GM12878 (cell line): ENCODE measurements at regions not wholly inside any gene's neighbourhood (a gene's known extent, or its start where the extent isn't known, plus 50 kb on each side); places are given as distances from the start of the nearest gene placed in this dataset.

Experiments
- ATAC-seq: fragments of 200-7000 bp; cut with Tn5 transposase; 3 replicates; pipeline ENCODE4 v1.9.1; 2020; ENCODE audit warnings: mild to moderate bottlenecking, moderate library complexity
- BruUV-seq: library from RNA; stranded (reverse); fragments of 400-500 nt; replicated peaks from 2 replicates; lab custom pipeline; 2021; lab: Mats Ljungman, UMichigan
- CTCF ChIA-PET: fragments of 300-600 bp; sonication (Branson Sonifier 250); formaldehyde crosslinking; extraction: SDS; loops from one replicate; lab custom pipeline; 2021; ENCODE audit warnings: inconsistent platforms; lab: Yijun Ruan, JAX
- POLR2A ChIA-PET: fragments of 350-600 bp; formaldehyde crosslinking; extraction: SDS; loops from one replicate; lab custom pipeline; 2021; ENCODE audit warnings: inconsistent platforms; lab: Charles Lee
- RAD21 ChIA-PET: fragments of 300-600 bp; sonication (Branson Sonifier 250); formaldehyde crosslinking; loops from one replicate; lab custom pipeline; 2023; ENCODE audit warnings: antibody characterized with exemption; ENCODE audit not compliant: unreplicated experiment; lab: Charles Lee
- SMC1A ChIA-PET: fragments of 300-600 bp; sonication (Branson Sonifier 250); formaldehyde crosslinking; loops from one replicate; lab custom pipeline; 2023; ENCODE audit not compliant: unreplicated experiment, uncharacterized antibody; lab: Charles Lee
- DNase-seq: peaks from one replicate; pipeline ENCODE4 v3.0.0-alpha.2; 2011; ENCODE audit warnings: low read depth, low spot score
- FAIRE-seq: peaks from 3 replicates; lab custom pipeline; 2011; peaks lifted over from hg19 to GRCh38; lab: Jason Lieb, UNC
- H2AFZ ChIP-seq: 2 replicates; pipeline ENCODE4 v1.6.0; 2011; ENCODE audit warnings: low read depth, low read length, control low read depth; ENCODE audit not compliant: control insufficient read depth
- H3K27ac ChIP-seq: 2 replicates; pipeline ENCODE4 v1.5.1; 2011; ENCODE audit warnings: control low read depth; ENCODE audit not compliant: control insufficient read depth, insufficient read depth
- H3K27me3 ChIP-seq, 2 experiments: replicated peaks in 1 of 2; 2 replicates each; pipeline versions ENCODE4 v1.6.0 to v1.6.1; 2011; ENCODE audit warnings: low read length in 1 of 2; ENCODE audit not compliant: control insufficient read depth in 2 of 2, insufficient read depth in 2 of 2
- H3K36me3 ChIP-seq, 2 experiments: 2 replicates each; pipeline ENCODE4 v1.5.1; 2011; ENCODE audit warnings: low read length in 1 of 2; ENCODE audit not compliant: control insufficient read depth in 2 of 2, insufficient read depth in 2 of 2
- H3K4me1 ChIP-seq: 2 replicates; pipeline ENCODE4 v1.6.1; 2011; ENCODE audit warnings: mild to moderate bottlenecking, low read length, moderate library complexity, mixed read lengths; ENCODE audit not compliant: control insufficient read depth, insufficient read depth
- H3K4me2 ChIP-seq: 2 replicates; pipeline ENCODE4 v1.6.0; 2011; ENCODE audit warnings: control low read depth; ENCODE audit not compliant: control insufficient read depth, insufficient read depth
- H3K4me3 ChIP-seq: fragments of 200-600 bp; sonication (generic); 2 replicates; pipeline ENCODE4 v1.5.1; 2016
- H3K79me2 ChIP-seq: 2 replicates; pipeline ENCODE4 v1.6.0; 2011; ENCODE audit warnings: low read length; ENCODE audit not compliant: control insufficient read depth, insufficient read depth
- H3K9ac ChIP-seq: 2 replicates; pipeline ENCODE4 v1.8.0; 2011; ENCODE audit warnings: low read length, control low read depth, mixed read lengths; ENCODE audit not compliant: control insufficient read depth, insufficient read depth
- H3K9me3 ChIP-seq: replicated peaks from 3 replicates; pipeline ENCODE4 v1.5.1; 2011; ENCODE audit warnings: mild to moderate bottlenecking, low read length; ENCODE audit not compliant: control insufficient read depth, insufficient read depth
- H4K20me1 ChIP-seq: 2 replicates; pipeline ENCODE4 v1.6.0; 2011; ENCODE audit not compliant: control insufficient read depth, insufficient read depth
- BACH1 ChIP-seq: fragments of 450-650 bp; IDR thresholded peaks from 2 replicates; pipeline ENCODE4 v1.6.1; 2017; ENCODE audit warnings: mild to moderate bottlenecking, borderline replicate concordance
- BHLHE40 ChIP-seq, 2 experiments: fragments of 450-650 bp in 1 of 2; IDR thresholded peaks; 2 replicates each; pipeline ENCODE4 v1.6.1; 2011 to 2017; ENCODE audit warnings: low read depth in 2 of 2, borderline replicate concordance in 1 of 2, improper control_type of control experiment in 1 of 2, low read length in 1 of 2, mild to moderate bottlenecking in 1 of 2
- CHD1 ChIP-seq: IDR thresholded peaks from 2 replicates; pipeline ENCODE4 v1.6.1; 2012; ENCODE audit warnings: low read depth, low read length, improper control_type of control experiment
- CREB1 ChIP-seq: IDR thresholded peaks from 2 replicates; pipeline ENCODE4 v1.6.1; 2012; ENCODE audit warnings: low read depth, mild to moderate bottlenecking, inconsistent platforms
- CTCF ChIP-seq, 3 experiments: IDR thresholded peaks in 2 of 3; conservative IDR thresholded peaks in 1 of 3; 2 replicates each; pipeline ENCODE4 v1.5.1; 2011; ENCODE audit warnings: low read depth in 3 of 3, low read length in 3 of 3, mild to moderate bottlenecking in 3 of 3, control low read depth in 2 of 3, moderate library complexity in 2 of 3, inconsistent platforms in 1 of 3, mixed read lengths in 1 of 3; ENCODE audit not compliant: control insufficient read depth in 2 of 3, insufficient read depth in 1 of 3; ENCODE audit errors: extremely low read depth in 1 of 3
- IKZF2 ChIP-seq, 2 experiments: fragments of 450-650 bp; IDR thresholded peaks; 2 replicates each; pipeline ENCODE4 v1.6.1; 2017; ENCODE audit warnings: mild to moderate bottlenecking in 2 of 2, moderate library complexity in 2 of 2
- MLLT1 ChIP-seq: fragments of 450-650 bp; IDR thresholded peaks from 2 replicates; pipeline ENCODE4 v1.6.1; 2016; ENCODE audit warnings: mild to moderate bottlenecking
- PBX3 ChIP-seq: IDR thresholded peaks from 2 replicates; pipeline ENCODE4 v1.6.1; 2011; ENCODE audit warnings: mild to moderate bottlenecking, low read depth, low read length, moderate library complexity; ENCODE audit not compliant: insufficient replicate concordance
- PML ChIP-seq: IDR thresholded peaks from 2 replicates; pipeline ENCODE4 v1.6.1; 2012; ENCODE audit warnings: low read length, inconsistent platforms
- SPI1 ChIP-seq: IDR thresholded peaks from 2 replicates; pipeline ENCODE4 v1.6.1; 2011; ENCODE audit warnings: low read depth, mild to moderate bottlenecking, low read length, moderate library complexity, borderline replicate concordance; ENCODE audit not compliant: insufficient read depth
- TAF1 ChIP-seq: IDR thresholded peaks from 2 replicates; pipeline ENCODE4 v1.6.1; 2011; ENCODE audit warnings: mild to moderate bottlenecking, low read depth, low read length, borderline replicate concordance
- USF2 ChIP-seq: IDR thresholded peaks from 2 replicates; pipeline ENCODE4 v1.6.1; 2011; ENCODE audit warnings: low read depth, low read length, improper control_type of control experiment, borderline replicate concordance
- WRNIP1 ChIP-seq: IDR thresholded peaks from 2 replicates; pipeline ENCODE4 v1.6.1; 2011; ENCODE audit warnings: low read depth, low read length, improper control_type of control experiment, borderline replicate concordance
- ZZZ3 ChIP-seq: IDR thresholded peaks from 2 replicates; pipeline ENCODE4 v1.6.1; 2011; ENCODE audit warnings: low read depth; ENCODE audit not compliant: control insufficient read depth, insufficient read length
- WGBS: methylation state at CpG from one replicate; pipeline ENCODE4 v1.1.6; 2016; ENCODE audit warnings: low lambda C conversion rate; ENCODE audit not compliant: insufficient replicate concordance, insufficient coverage; ENCODE audit errors: missing lambda C conversion rate; 5-methylcytosine and 5-hydroxymethylcytosine counted together
- in situ Hi-C: fragments of 300-500 bp; cut with MboI; formaldehyde crosslinking; loops from 9 replicates; pipeline ENCODE4 v1.14.3; 2018; ENCODE audit warnings: mixed read lengths
- intact Hi-C: fragments of 100-400 bp; cut with micrococcal nuclease; formaldehyde crosslinking; loops from one replicate; pipeline ENCODE4 v1.14.2; 2022; ENCODE audit not compliant: unreplicated experiment

- no peak for FAIRE-seq
- no peaks in the 10 kb centered on the region for H3K79me2 ChIP-seq
- SMC1A ChIA-PET, result interaction anchor here (1.0 kb wide), 1 partner anchor 53 kb away, joined by 3 read pairs; no protein-coding TSS in a partner anchor
- H3K9me3 ChIP-seq, result no peaks in the 10 kb centered on the region
- no peak for DNase-seq
- no peak overlapping the region for H3K4me3 ChIP-seq
- H3K36me3 ChIP-seq, result no peaks in the 10 kb centered on the region
- RAD21 ChIA-PET, result interaction anchor here (0.8 kb wide), 1 partner anchor 21 kb away, joined by 3 read pairs; no protein-coding TSS in a partner anchor
- TF ChIP-seq PML (no peak), CTCF (IDR thresholded peaks at IDR 0.05 in 2 of 3, conservative IDR thresholded peaks at IDR 0.05 in 1 of 3; ENCODE audit: control insufficient read depth in 2 of 3, extremely low read depth in 1 of 3, insufficient read depth in 1 of 3, low read depth in 3 of 3, low read length in 3 of 3) (no peak), ZZZ3 (no peak), MLLT1 (no peak), USF2 (no peak), BACH1 (no peak), CREB1 (no peak), TAF1 (no peak), PBX3 (no peak), IKZF2 (IDR thresholded peaks at IDR 0.05) (no peak), WRNIP1 (no peak), BHLHE40 (IDR thresholded peaks at IDR 0.05; ENCODE audit: borderline replicate concordance in 1 of 2, low read depth in 2 of 2, low read length in 1 of 2) (no peak), SPI1 (no peak), CHD1 (no peak)
- TF ChIP-seq, all 136 proteins: peak for 0
- Histone ChIP-seq H3K9ac (no peak overlapping the region), H2AFZ (no peak overlapping the region; the same call in 1 of the 2 replicates), H3K4me1 (peaks cover 3% of the 10 kb centered on the region), H4K20me1 (no peaks in the 10 kb centered on the region), H3K27me3 (peaks cover 5 to 6% of the 10 kb centered on the region in 2 experiments; a peak in 3 of 4 replicates), H3K4me2 (no peak overlapping the region), H3K27ac (no peak overlapping the region)
- intact Hi-C loops, result no loop called here
- no peak for ATAC-seq
- WGBS, result 72% methylated on average over 2 of the region's 2 CpGs
- CTCF ChIA-PET, result no interaction called here
- BruUV-seq, result no TSS peak
- in situ Hi-C loops, result loop anchor here (25.0 kb wide), 1 partner anchor 543 kb away; the partner anchor contains the start of gene POU3F1
- POLR2A ChIA-PET, result no interaction called here
Observed at GRCh38 chr1:38580594-38580993, 279.0 kb downstream of the RRAGC start.
